WTC11 (cell line): ENCODE measurements at regions not wholly inside any gene's neighbourhood (a gene's known extent, or its start where the extent isn't known, plus 50 kb on each side); places are given as distances from the start of the nearest gene placed in this dataset.

Source experiments
- ATAC-seq: fragments of 200-7000 bp; cut with Tn5 transposase; 2 replicates; pipeline ENCODE4 v1.10.0; 2021; ENCODE audit warnings: mild to moderate bottlenecking, moderate library complexity
- CTCF ChIA-PET: fragments of 300-600 bp; sonication (Branson Sonifier 250); formaldehyde crosslinking; loops from one replicate; lab custom pipeline; 2021; ENCODE audit warnings: antibody characterized with exemption; lab: Charles Lee
- POLR2A ChIA-PET: fragments of 350-600 bp; sonication (Branson Sonifier 250); formaldehyde crosslinking; loops from one replicate; lab custom pipeline; 2021; ENCODE audit warnings: antibody characterized with exemption; lab: Charles Lee
- DNase-seq: peaks from one replicate; pipeline ENCODE4 v3.0.0; 2021; ENCODE audit warnings: low spot score
- H3K27ac Mint-ChIP-seq: 2 replicates; pipeline ENCODE4 v1.8.0; 2021; ENCODE audit warnings: mixed read lengths
- H3K27me3 Mint-ChIP-seq: 2 replicates; pipeline ENCODE4 v1.8.0; 2021; ENCODE audit warnings: low read depth, mild to moderate bottlenecking, moderate library complexity, mixed read lengths
- H3K36me3 Mint-ChIP-seq: 2 replicates; pipeline ENCODE4 v1.8.0; 2021; ENCODE audit warnings: mixed read lengths
- H3K4me1 Mint-ChIP-seq: 2 replicates; pipeline ENCODE4 v1.8.0; 2022; ENCODE audit warnings: mixed read lengths
- H3K4me3 Mint-ChIP-seq: 2 replicates; pipeline ENCODE4 v1.8.0; 2021; ENCODE audit warnings: mild to moderate bottlenecking, moderate library complexity, mixed read lengths
- H3K9me3 Mint-ChIP-seq: 2 replicates; pipeline ENCODE4 v1.8.0; 2021; ENCODE audit warnings: mixed read lengths
- CBFB ChIP-seq: sonication (generic); formaldehyde crosslinking; IDR thresholded peaks from 2 replicates; pipeline ENCODE4 v1.8.1; 2022; ENCODE audit warnings: mild to moderate bottlenecking, low read depth, missing genetic modification reagents
- FOXJ3 ChIP-seq: sonication (generic); formaldehyde crosslinking; IDR thresholded peaks from 2 replicates; pipeline ENCODE4 v1.9.0; 2021; ENCODE audit warnings: missing genetic modification reagents, mild to moderate bottlenecking, borderline replicate concordance
- FOXK1 ChIP-seq: sonication (generic); formaldehyde crosslinking; IDR thresholded peaks from 2 replicates; pipeline ENCODE4 v1.8.0; 2022; ENCODE audit warnings: mild to moderate bottlenecking, moderate library complexity, missing genetic modification reagents
- HMGA2 ChIP-seq: fragments of 250-450 bp; sonication (Bioruptor Pico); IDR thresholded peaks from 2 replicates; pipeline ENCODE4 v1.4.0; 2021; ENCODE audit warnings: mild to moderate bottlenecking, moderate library complexity
- NFYB ChIP-seq: sonication (generic); formaldehyde crosslinking; conservative IDR thresholded peaks from 2 replicates; pipeline ENCODE4 v1.8.0; 2022; ENCODE audit warnings: low read depth, missing genetic modification reagents
- NR1H2 ChIP-seq: sonication (generic); formaldehyde crosslinking; IDR thresholded peaks from 2 replicates; pipeline ENCODE4 v1.9.0; 2021; ENCODE audit warnings: mild to moderate bottlenecking, moderate library complexity, missing genetic modification reagents
- TP53 ChIP-seq: sonication (generic); formaldehyde crosslinking; IDR thresholded peaks from 2 replicates; pipeline ENCODE4 v1.8.1; 2023; ENCODE audit warnings: mild to moderate bottlenecking, missing genetic modification reagents
- USF1 ChIP-seq: sonication (generic); formaldehyde crosslinking; IDR thresholded peaks from 2 replicates; pipeline ENCODE4 v1.8.0; 2022; ENCODE audit warnings: mild to moderate bottlenecking, missing genetic modification reagents
- ZNF121 ChIP-seq: sonication (generic); formaldehyde crosslinking; IDR thresholded peaks from 2 replicates; pipeline ENCODE4 v1.8.0; 2023; ENCODE audit warnings: missing genetic modification reagents
- ZNF138 ChIP-seq: sonication (generic); formaldehyde crosslinking; conservative IDR thresholded peaks from 2 replicates; pipeline ENCODE4 v1.8.1; 2022; ENCODE audit warnings: mild to moderate bottlenecking, moderate library complexity, missing genetic modification reagents
- ZNF317 ChIP-seq: sonication (generic); formaldehyde crosslinking; IDR thresholded peaks from 2 replicates; pipeline ENCODE4 v1.8.1; 2023; ENCODE audit warnings: low read depth, mild to moderate bottlenecking, moderate library complexity, missing genetic modification reagents, borderline replicate concordance
- ZNF396 ChIP-seq: fragments of 250-450 bp; sonication (Bioruptor Pico); IDR thresholded peaks from 2 replicates; pipeline ENCODE4 v1.8.0; 2021; ENCODE audit warnings: mild to moderate bottlenecking, moderate library complexity, borderline replicate concordance
- ZNF425 ChIP-seq: fragments of 250-450 bp; sonication (Bioruptor Pico); conservative IDR thresholded peaks from 2 replicates; pipeline ENCODE4 v1.9.0; 2021; ENCODE audit warnings: mild to moderate bottlenecking
- ZNF532 ChIP-seq: fragments of 250-450 bp; sonication (Bioruptor Pico); IDR thresholded peaks from 2 replicates; pipeline ENCODE4 v1.9.0; 2021; ENCODE audit warnings: mild to moderate bottlenecking, borderline replicate concordance
- ZNF671 ChIP-seq: fragments of 250-450 bp; sonication (Bioruptor Pico); IDR thresholded peaks from 2 replicates; pipeline ENCODE4 v1.8.0; 2021; ENCODE audit warnings: mild to moderate bottlenecking
- TF ChIP-seq, protein P1 (sequence below): fragments of 250-450 bp; sonication (Bioruptor Pico); IDR thresholded peaks from 2 replicates; pipeline ENCODE4 v1.9.0; 2021; ENCODE audit warnings: mild to moderate bottlenecking
- TF ChIP-seq, protein P2 (sequence below): sonication (generic); formaldehyde crosslinking; IDR thresholded peaks from 2 replicates; pipeline ENCODE4 v1.8.1; 2023; ENCODE audit warnings: mild to moderate bottlenecking, missing genetic modification reagents, moderate library complexity
- TF ChIP-seq, protein P3 (sequence below): sonication (generic); formaldehyde crosslinking; IDR thresholded peaks from 2 replicates; pipeline ENCODE4 v1.8.0; 2023; ENCODE audit warnings: missing genetic modification reagents
- TF ChIP-seq, protein P4 (sequence below): sonication (generic); formaldehyde crosslinking; IDR thresholded peaks from 2 replicates; pipeline ENCODE4 v1.8.1; 2023; ENCODE audit warnings: mild to moderate bottlenecking, missing genetic modification reagents
- TF ChIP-seq, protein P5 (sequence below): fragments of 250-450 bp; sonication (Bioruptor Pico); IDR thresholded peaks from 2 replicates; pipeline ENCODE4 v1.9.0; 2021; ENCODE audit warnings: mild to moderate bottlenecking

DNA sequence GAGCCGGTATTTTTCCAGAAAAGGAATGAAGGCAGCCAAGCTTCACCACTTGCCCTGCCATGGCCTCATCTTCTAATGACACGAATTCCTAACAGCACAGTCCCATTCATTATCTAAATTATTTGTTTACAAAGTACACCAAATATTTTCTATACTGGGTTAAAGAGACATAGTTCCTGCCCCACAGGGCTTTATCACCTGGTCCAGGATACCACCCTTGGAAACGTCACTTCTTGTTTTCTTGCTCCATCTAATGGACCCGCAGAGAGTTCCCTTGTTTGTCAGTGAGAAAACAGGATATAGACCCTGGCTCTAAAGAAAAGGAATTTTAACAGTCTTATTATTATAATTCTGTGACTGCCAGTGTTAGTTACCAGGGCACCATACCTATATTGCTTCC, 1165.4 kb downstream of the GATA3 start:
- Mint-ChIP-seq H3K9me3 (no peaks in the 10 kb centered on the region), H3K36me3 (no peaks in the 10 kb centered on the region), H3K4me3 (no peak overlapping the region), H3K27ac (no peak overlapping the region), H3K4me1 (peaks cover 13% of the 10 kb centered on the region), H3K27me3 (no peaks in the 10 kb centered on the region)
- CTCF ChIA-PET = interaction anchor here (1.4 kb wide), 1 partner anchor 706 kb away, joined by 5 read pairs; no protein-coding TSS in a partner anchor
- TF ChIP-seq, protein P1, sequence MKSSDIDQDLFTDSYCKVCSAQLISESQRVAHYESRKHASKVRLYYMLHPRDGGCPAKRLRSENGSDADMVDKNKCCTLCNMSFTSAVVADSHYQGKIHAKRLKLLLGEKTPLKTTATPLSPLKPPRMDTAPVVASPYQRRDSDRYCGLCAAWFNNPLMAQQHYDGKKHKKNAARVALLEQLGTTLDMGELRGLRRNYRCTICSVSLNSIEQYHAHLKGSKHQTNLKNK = no peak
- TF ChIP-seq TP53 (CRISPR knock-in tag) (no peak), ZNF532 (CRISPR knock-in tag) (no peak), USF1 (CRISPR knock-in tag) (no peak), NR1H2 (CRISPR knock-in tag) (no peak), ZNF425 (no peak), HMGA2 (no peak), ZNF138 (CRISPR knock-in tag) (no peak), ZNF121 (CRISPR knock-in tag) (no peak), NFYB (CRISPR knock-in tag) (no peak), FOXJ3 (CRISPR knock-in tag) (no peak), ZNF396 (CRISPR knock-in tag) (no peak), ZNF317 (CRISPR knock-in tag) (no peak), ZNF671 (CRISPR knock-in tag) (no peak), FOXK1 (no peak), CBFB (CRISPR knock-in tag) (no peak)
- TF ChIP-seq, protein P2, sequence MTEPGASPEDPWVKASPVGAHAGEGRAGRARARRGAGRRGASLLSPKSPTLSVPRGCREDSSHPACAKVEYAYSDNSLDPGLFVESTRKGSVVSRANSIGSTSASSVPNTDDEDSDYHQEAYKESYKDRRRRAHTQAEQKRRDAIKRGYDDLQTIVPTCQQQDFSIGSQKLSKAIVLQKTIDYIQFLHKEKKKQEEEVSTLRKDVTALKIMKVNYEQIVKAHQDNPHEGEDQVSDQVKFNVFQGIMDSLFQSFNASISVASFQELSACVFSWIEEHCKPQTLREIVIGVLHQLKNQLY (CRISPR knock-in tag) = no peak
- TF ChIP-seq, protein P3, sequence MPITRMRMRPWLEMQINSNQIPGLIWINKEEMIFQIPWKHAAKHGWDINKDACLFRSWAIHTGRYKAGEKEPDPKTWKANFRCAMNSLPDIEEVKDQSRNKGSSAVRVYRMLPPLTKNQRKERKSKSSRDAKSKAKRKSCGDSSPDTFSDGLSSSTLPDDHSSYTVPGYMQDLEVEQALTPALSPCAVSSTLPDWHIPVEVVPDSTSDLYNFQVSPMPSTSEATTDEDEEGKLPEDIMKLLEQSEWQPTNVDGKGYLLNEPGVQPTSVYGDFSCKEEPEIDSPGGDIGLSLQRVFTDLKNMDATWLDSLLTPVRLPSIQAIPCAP (CRISPR knock-in tag) = no peak
- TF ChIP-seq, protein P4, sequence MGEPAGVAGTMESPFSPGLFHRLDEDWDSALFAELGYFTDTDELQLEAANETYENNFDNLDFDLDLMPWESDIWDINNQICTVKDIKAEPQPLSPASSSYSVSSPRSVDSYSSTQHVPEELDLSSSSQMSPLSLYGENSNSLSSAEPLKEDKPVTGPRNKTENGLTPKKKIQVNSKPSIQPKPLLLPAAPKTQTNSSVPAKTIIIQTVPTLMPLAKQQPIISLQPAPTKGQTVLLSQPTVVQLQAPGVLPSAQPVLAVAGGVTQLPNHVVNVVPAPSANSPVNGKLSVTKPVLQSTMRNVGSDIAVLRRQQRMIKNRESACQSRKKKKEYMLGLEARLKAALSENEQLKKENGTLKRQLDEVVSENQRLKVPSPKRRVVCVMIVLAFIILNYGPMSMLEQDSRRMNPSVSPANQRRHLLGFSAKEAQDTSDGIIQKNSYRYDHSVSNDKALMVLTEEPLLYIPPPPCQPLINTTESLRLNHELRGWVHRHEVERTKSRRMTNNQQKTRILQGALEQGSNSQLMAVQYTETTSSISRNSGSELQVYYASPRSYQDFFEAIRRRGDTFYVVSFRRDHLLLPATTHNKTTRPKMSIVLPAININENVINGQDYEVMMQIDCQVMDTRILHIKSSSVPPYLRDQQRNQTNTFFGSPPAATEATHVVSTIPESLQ (CRISPR knock-in tag) = no peak
- TF ChIP-seq, protein P5, sequence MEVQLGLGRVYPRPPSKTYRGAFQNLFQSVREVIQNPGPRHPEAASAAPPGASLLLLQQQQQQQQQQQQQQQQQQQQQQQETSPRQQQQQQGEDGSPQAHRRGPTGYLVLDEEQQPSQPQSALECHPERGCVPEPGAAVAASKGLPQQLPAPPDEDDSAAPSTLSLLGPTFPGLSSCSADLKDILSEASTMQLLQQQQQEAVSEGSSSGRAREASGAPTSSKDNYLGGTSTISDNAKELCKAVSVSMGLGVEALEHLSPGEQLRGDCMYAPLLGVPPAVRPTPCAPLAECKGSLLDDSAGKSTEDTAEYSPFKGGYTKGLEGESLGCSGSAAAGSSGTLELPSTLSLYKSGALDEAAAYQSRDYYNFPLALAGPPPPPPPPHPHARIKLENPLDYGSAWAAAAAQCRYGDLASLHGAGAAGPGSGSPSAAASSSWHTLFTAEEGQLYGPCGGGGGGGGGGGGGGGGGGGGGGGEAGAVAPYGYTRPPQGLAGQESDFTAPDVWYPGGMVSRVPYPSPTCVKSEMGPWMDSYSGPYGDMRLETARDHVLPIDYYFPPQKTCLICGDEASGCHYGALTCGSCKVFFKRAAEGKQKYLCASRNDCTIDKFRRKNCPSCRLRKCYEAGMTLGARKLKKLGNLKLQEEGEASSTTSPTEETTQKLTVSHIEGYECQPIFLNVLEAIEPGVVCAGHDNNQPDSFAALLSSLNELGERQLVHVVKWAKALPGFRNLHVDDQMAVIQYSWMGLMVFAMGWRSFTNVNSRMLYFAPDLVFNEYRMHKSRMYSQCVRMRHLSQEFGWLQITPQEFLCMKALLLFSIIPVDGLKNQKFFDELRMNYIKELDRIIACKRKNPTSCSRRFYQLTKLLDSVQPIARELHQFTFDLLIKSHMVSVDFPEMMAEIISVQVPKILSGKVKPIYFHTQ (CRISPR knock-in tag) = no peak
- DNase-seq = no peak
- ATAC-seq = peak; percentile 51
- POLR2A ChIA-PET = no interaction called here
